CD14-positive monocyte (primary cell): ENCODE measurements at regions not wholly inside any gene's neighbourhood (a gene's known extent, or its start where the extent isn't known, plus 50 kb on each side); places are given as distances from the start of the nearest gene placed in this dataset.

ENCODE experiments used
- DNase-seq, 3 donors: peaks; one replicate each; pipeline ENCODE4 v3.0.0-alpha.2; 2011 to 2022
- H2AFZ ChIP-seq: 2 replicates; pipeline ENCODE4 v1.6.0; 2012; ENCODE audit warnings: mild to moderate bottlenecking, low read depth, low read length, inconsistent platforms; ENCODE audit not compliant: insufficient read depth, poor library complexity, severe bottlenecking
- H3K27ac ChIP-seq, 2 donors: 1 replicate in 1 of 2; 2 replicates in 1 of 2; pipeline ENCODE4 v1.5.1; 2012 to 2013; ENCODE audit warnings: low read length in 2 of 2, control low read depth in 1 of 2, inconsistent platforms in 1 of 2, low read depth in 1 of 2, mild to moderate bottlenecking in 1 of 2
- H3K27me3 ChIP-seq, 2 donors: one replicate each; pipeline versions ENCODE4 v1.6.0 to v1.6.1; 2011 to 2013; ENCODE audit warnings: low read length in 2 of 2; ENCODE audit not compliant: control insufficient read depth in 2 of 2, insufficient read depth in 2 of 2
- H3K36me3 ChIP-seq, 2 donors: replicated peaks in 1 of 2; 1 replicate in 1 of 2; 2 replicates in 1 of 2; pipeline versions ENCODE4 v1.5.1 to v1.6.1; 2012 to 2013; ENCODE audit warnings: low read length in 2 of 2, control low read depth in 1 of 2, inconsistent platforms in 1 of 2, mild to moderate bottlenecking in 1 of 2; ENCODE audit not compliant: insufficient read depth in 2 of 2, control insufficient read depth in 1 of 2
- H3K4me1 ChIP-seq, 2 donors: 1 replicate in 1 of 2; 2 replicates in 1 of 2; pipeline versions ENCODE4 v1.5.1 to v1.6.1; 2012 to 2013; ENCODE audit warnings: low read length in 2 of 2, control low read depth in 1 of 2, inconsistent platforms in 1 of 2, mild to moderate bottlenecking in 1 of 2, moderate library complexity in 1 of 2; ENCODE audit not compliant: insufficient read depth in 2 of 2, control insufficient read depth in 1 of 2
- H3K4me2 ChIP-seq: replicated peaks from 2 replicates; pipeline ENCODE3; 2012; ENCODE audit warnings: low read length, moderate library complexity, mild to moderate bottlenecking; ENCODE audit not compliant: poor library complexity, severe bottlenecking; ENCODE audit errors: extremely low read depth
- H3K4me3 ChIP-seq, 3 experiments: fragments of 200-600 bp in 1 of 3; sonication (generic) in 1 of 3; replicated peaks in 1 of 3; 1 replicate in 2 of 3; 2 replicates in 1 of 3; pipeline ENCODE4 v1.5.1; 2011 to 2013; ENCODE audit warnings: low read length in 3 of 3, mild to moderate bottlenecking in 3 of 3, control low read depth in 2 of 3, low read depth in 2 of 3, inconsistent platforms in 1 of 3, moderate library complexity in 1 of 3
- H3K79me2 ChIP-seq: 2 replicates; pipeline ENCODE4 v1.6.0; 2012; ENCODE audit warnings: mild to moderate bottlenecking, control low read depth, inconsistent platforms, low read length, moderate library complexity; ENCODE audit not compliant: insufficient read depth
- H3K9ac ChIP-seq: 2 replicates; pipeline ENCODE4 v1.6.0; 2017; ENCODE audit warnings: low read length, mild to moderate bottlenecking; ENCODE audit not compliant: insufficient read depth, poor library complexity, severe bottlenecking
- H3K9me3 ChIP-seq, 2 donors: replicated peaks in 1 of 2; 1 replicate in 1 of 2; 2 replicates in 1 of 2; pipeline versions ENCODE4 v1.5.1 to v1.6.1; 2012 to 2013; ENCODE audit warnings: low read length in 2 of 2, control low read depth in 1 of 2; ENCODE audit not compliant: control insufficient read depth in 1 of 2, insufficient read depth in 1 of 2
- H4K20me1 ChIP-seq: 2 replicates; pipeline ENCODE4 v1.6.0; 2012; ENCODE audit warnings: mild to moderate bottlenecking, low read length, control low read depth, moderate library complexity; ENCODE audit not compliant: insufficient read depth
- H3K27ac Mint-ChIP-seq, 7 donors: one replicate each; pipeline ENCODE4 v1.8.0; 2020; ENCODE audit warnings: mild to moderate bottlenecking in 7 of 7, mixed read lengths in 7 of 7, moderate library complexity in 6 of 7, inconsistent platforms in 2 of 7
- H3K27me3 Mint-ChIP-seq, 3 donors: one replicate each; pipeline ENCODE4 v1.8.0; 2021 to 2022; ENCODE audit warnings: low read depth in 3 of 3, mild to moderate bottlenecking in 3 of 3, mixed read lengths in 3 of 3, moderate library complexity in 3 of 3, inconsistent platforms in 1 of 3
- H3K36me3 Mint-ChIP-seq, 2 donors: one replicate each; pipeline ENCODE4 v1.8.0; 2020; ENCODE audit warnings: mixed read lengths in 2 of 2, inconsistent platforms in 1 of 2, mild to moderate bottlenecking in 1 of 2
- H3K4me1 Mint-ChIP-seq: one replicate; pipeline ENCODE4 v1.8.0; 2020; ENCODE audit warnings: mild to moderate bottlenecking, mixed read lengths
- H3K4me3 Mint-ChIP-seq, 2 donors: one replicate each; pipeline ENCODE4 v1.8.0; 2020; ENCODE audit warnings: mild to moderate bottlenecking in 2 of 2, mixed read lengths in 2 of 2, moderate library complexity in 1 of 2
- H3K9me3 Mint-ChIP-seq, 7 donors: one replicate each; pipeline ENCODE4 v1.8.0; 2020 to 2022; ENCODE audit warnings: mixed read lengths in 7 of 7, mild to moderate bottlenecking in 6 of 7, moderate library complexity in 6 of 7, inconsistent platforms in 2 of 7
- CTCF ChIP-seq: fragments of 200-600 bp; IDR thresholded peaks from one replicate; pipeline ENCODE4 v1.8.0; 2022; ENCODE audit warnings: antibody characterized with exemption, mild to moderate bottlenecking
- WGBS: methylation state at CpG from one replicate; pipeline ENCODE4 v1.1.5; 2013; ENCODE audit warnings: missing lambda C conversion rate; ENCODE audit not compliant: insufficient coverage; 5-methylcytosine and 5-hydroxymethylcytosine counted together
- intact Hi-C, 2 donors: fragments of 100-400 bp; cut with micrococcal nuclease; formaldehyde crosslinking; loops; one replicate each; pipeline versions ENCODE4 v1.15.0 to v1.15.1; 2023

- no peaks in the 10 kb centered on the region for H3K79me2 ChIP-seq
- DNase-seq = no peak
- Mint-ChIP-seq H3K9me3 (peaks cover 0 to 2% (median 0%) of the 10 kb centered on the region in 7 donors), H3K36me3 (no peaks in the 10 kb centered on the region), H3K4me3 (no peak overlapping the region), H3K27ac (no peak overlapping the region), H3K4me1 (no peaks in the 10 kb centered on the region), H3K27me3 (peaks cover 9 to 19% (median 15%) of the 10 kb centered on the region in 3 donors)
- H3K4me2 ChIP-seq = no peak overlapping the region
- no peaks in the 10 kb centered on the region for H3K9me3 ChIP-seq
- H3K9ac ChIP-seq = no peak overlapping the region
- H3K36me3 ChIP-seq = no peaks in the 10 kb centered on the region
- TF ChIP-seq CTCF = no peak
- intact Hi-C loops = no loop called here
- WGBS = 83% methylated on average over 3 of the region's 4 CpGs
- H3K27me3 ChIP-seq = peaks cover 2% of the 10 kb centered on the region in 2 donors
- no peak overlapping the region for H2AFZ ChIP-seq
- H3K4me1 ChIP-seq = no peaks in the 10 kb centered on the region
- no peaks in the 10 kb centered on the region for H4K20me1 ChIP-seq
- no peak overlapping the region for H3K27ac ChIP-seq
- H3K4me3 ChIP-seq = no peak overlapping the region
Measured at GRCh38 chr6:40744835-40745234, 157.7 kb upstream of the LRFN2 start.

- Histone ChIP-seq H3K36me3 (no peaks in the 10 kb centered on the region), H3K4me2 (no peak overlapping the region), H3K79me2 (no peaks in the 10 kb centered on the region), H3K27ac (no peak overlapping the region), H3K27me3 (peaks cover 2% of the 10 kb centered on the region in 2 donors), H3K9me3 (no peaks in the 10 kb centered on the region), H2AFZ (no peak overlapping the region), H3K4me3 (no peak overlapping the region), H3K9ac (no peak overlapping the region), H4K20me1 (no peaks in the 10 kb centered on the region), H3K4me1 (no peaks in the 10 kb centered on the region)
- Mint-ChIP-seq H3K4me3 (no peak overlapping the region), H3K4me1 (no peaks in the 10 kb centered on the region), H3K36me3 (no peaks in the 10 kb centered on the region), H3K9me3 (peaks cover 0 to 2% (median 0%) of the 10 kb centered on the region in 7 donors), H3K27ac (no peak overlapping the region), H3K27me3 (peaks cover 6 to 23% (median 13%) of the 10 kb centered on the region in 3 donors)
- WGBS = 92% methylated on average over 16 of the region's 17 CpGs
- no peak for DNase-seq
- TF ChIP-seq CTCF = no peak
- intact Hi-C loops = no loop called here
Measured at GRCh38 chr6:40743690-40744446, 156.7 kb upstream of the LRFN2 start.
